HG02798 (cell line): ENCODE measurements at regions not wholly inside any gene's neighbourhood (a gene's known extent, or its start where the extent isn't known, plus 50 kb on each side); places are given as distances from the start of the nearest gene placed in this dataset.
A peak's percentile ranks its signal among the peaks of the same experiment; 100 is the strongest.
"Not testable (repeated sequence)": the region's sequence is repeated elsewhere in the genome, so short reads cannot be mapped to it uniquely, and the experiment has no call there.

Experiments used
- ATAC-seq: cut with Tn5 transposase; IDR thresholded peaks from one replicate; pipeline ENCODE4 v1.9.1; 2021; ENCODE audit warnings: mild to moderate bottlenecking; ENCODE audit not compliant: unreplicated experiment, poor library complexity

- not testable (repeated sequence) for ATAC-seq
Measured at GRCh38 chr7:112592565-112593263, 111.9 kb downstream of the LSMEM1 start.

DNA sequence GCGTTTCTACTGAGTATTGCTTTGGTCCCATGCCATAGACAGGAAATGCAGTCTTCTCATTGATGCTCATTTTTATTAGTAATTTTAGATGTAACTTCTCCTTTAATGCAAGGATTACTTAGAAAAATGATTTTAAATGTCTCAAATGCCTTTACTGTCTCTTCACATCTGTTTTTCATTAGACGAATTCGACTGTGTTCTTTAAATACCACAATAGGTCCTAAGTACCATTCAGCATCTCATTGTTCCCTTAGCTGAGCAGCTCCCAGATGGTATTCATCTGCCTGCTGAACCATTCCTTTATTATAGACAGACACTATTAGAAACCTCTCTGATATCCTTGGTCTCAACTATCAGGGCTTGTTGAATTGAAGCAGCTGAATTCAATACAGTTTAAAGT, 113.6 kb downstream of the LSMEM1 start:
- no peak for ATAC-seq

DNA sequence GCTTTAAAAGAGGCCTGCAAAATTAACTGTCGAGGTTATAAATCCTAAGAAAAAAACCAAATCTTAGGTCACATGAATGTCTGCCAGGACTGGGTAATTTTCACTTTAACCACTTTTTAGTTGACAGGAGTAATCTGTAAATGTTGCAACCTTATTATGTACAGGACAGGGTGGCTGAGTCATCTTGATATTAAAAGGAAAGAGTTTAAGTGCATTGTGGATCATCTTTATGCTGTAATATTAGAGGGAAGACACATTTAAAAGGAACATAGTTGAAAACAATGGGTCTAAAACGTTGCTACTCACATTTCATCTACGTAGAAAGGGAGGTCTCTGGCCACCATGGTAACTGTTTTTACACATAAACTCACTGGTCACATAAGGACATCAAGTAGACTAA, 115.5 kb downstream of the LSMEM1 start:
- ATAC-seq, result no peak

DNA sequence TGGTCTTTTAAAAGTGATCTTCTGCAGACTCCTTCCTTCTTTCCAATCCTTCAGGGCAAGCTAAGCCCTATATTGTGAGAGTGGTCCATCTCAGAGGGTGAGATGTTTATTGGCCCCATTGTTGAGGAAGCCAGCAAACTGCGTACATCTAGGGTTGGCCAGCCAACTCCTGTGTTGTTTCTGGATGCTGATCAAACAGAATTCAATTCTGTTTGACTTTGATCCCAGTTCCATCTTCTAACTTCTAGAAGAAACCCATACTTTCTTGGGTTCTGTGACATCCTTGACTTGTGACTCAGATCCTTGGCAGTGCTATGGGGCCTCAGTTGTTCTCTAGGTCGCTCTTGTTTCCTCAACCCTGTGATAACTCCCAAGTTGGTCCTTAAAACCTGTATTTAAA, 116.2 kb downstream of the LSMEM1 start:
- no peak for ATAC-seq

DNA sequence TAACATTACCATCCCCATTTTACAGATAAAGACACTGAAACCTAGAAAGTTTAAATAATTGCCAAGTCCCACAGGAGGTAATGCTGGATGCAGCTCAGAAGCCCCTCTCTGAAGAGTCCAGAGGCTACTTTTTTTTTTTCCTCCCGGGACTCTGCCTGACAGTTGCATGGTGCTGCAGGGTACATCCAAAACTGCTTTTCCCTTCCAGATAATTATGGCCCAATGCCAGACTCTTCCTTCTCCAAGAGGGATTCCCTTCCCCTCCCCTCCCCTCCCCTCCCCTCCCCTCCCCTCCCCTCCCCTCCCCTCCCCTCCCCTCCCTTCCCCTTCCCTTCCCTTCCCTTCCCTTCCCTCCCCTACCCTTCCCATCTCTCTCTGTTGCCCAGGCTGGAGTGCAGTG, 122.9 kb downstream of the LSMEM1 start:
- no peak for ATAC-seq

DNA sequence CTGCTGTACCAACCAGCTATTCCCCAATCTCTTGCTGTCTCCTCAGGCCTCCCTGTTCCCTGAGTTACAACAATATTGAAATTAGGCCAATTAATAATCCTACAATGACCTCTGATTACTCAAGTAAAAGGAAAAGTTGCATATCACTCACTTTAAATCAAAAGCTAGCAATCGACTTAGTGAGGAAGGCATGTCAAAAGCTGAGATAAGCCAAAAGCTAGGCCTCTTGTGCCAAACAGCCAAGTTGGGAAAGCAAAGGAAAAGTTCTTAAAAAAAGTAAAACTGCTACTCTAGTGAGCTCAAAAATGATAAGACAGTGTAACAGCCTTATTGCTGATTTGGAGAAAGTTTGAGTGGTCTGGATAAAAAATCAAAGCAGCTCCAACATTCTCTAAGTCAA, 129.8 kb downstream of the LSMEM1 start:
- ATAC-seq, result no peak

- ATAC-seq, result no peak
Measured at GRCh38 chr7:112615701-112616100, 134.9 kb downstream of the LSMEM1 start.

- ATAC-seq, result no peak
Measured at GRCh38 chr7:112616295-112616694, 135.5 kb downstream of the LSMEM1 start.

DNA sequence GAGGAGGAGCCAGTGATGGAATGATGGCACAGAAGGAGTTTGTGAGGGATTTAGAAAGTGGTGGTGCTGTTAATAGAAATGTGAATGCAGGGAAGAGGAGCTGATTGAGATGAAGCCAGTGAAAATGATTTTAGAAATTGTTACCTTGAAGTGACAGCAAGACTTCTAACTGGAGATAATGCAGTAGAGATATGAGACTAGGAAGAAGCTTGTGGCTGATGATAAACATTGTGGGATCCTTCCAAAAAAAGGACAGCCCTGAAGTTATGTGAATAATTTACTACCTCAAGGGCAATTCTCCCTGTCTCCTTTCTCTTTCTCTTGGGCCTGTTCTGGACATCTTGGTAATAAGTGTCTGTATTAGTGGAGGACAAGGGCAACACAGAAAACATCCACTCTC, 138.6 kb downstream of the LSMEM1 start:
- no peak for ATAC-seq

GRCh38 chr7:112622159-112622715, 141.4 kb downstream of the LSMEM1 start:
- no peak for ATAC-seq

DNA sequence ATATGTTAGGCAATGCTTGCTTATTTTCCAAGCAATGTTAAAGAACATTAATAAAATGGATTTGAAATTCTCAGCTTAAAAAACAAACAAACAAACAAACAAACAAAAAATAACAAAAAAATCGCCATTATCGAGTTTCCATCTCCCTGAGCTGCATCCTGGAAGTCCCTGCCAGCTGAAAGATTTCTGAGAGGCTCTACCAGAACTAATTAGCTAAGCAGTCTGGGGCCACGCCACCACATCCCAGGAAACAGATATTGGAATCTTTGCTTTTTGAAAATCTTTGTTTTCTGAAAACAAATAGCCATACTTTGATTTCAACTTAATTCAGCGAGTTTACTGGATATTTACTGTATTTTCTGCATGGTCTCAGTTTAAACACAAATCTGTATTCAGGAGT, 143.6 kb downstream of the LSMEM1 start:
- ATAC-seq, result no peak

GRCh38 chr7:112630565-112630964, 149.8 kb downstream of the LSMEM1 start:
- ATAC-seq, result no peak

- no peak for ATAC-seq
Measured at GRCh38 chr7:112634107-112634506, 153.3 kb downstream of the LSMEM1 start.

DNA sequence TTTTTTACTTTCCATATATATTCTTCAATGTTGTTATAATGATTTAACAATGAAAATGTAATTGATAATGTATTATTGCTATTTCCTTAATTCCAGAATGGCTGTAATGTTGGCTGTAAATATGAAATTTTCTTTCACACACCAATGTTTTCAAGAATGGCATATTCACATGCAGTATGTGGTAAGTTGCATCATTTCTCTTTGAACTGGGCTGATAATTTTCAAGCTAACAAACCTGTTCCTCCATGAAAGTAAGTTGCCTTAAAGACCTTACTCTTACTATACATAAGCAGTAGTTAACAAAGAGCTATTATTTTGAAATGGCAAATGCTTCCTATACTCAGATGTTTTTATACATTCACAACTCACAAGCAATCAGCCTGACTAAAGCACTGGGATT, 154.5 kb downstream of the TMEM168 start:
- no peak for ATAC-seq

GRCh38 chr7:112638675-112639400, 151.4 kb downstream of the TMEM168 start:
- peak; percentile 38 for ATAC-seq

- no peak for ATAC-seq
Measured at GRCh38 chr7:112640685-112641084, 149.5 kb downstream of the TMEM168 start.

DNA sequence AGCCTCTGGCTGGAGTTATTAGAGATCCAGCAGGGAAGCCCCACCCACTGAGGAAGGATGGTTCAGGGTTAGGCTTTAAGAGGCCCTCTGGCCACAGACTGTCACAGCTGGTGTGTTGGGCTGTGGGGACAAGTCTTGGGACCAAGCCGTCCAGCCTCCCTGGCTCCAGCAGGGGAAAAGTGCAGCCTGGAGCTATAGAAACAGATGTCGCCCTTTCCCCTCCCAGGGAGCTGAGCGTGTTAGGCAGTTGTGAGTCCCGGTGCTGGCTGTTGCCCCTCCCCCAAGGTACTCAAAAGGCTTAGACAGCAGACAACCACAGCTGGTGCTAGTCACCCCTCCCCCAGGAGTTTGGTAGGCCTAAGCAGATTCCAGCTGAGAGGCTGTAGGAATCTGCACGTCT, 143.4 kb downstream of the TMEM168 start:
- ATAC-seq, result no peak

- ATAC-seq, result no peak
Measured at GRCh38 chr7:112648781-112649180, 141.4 kb downstream of the TMEM168 start.

DNA sequence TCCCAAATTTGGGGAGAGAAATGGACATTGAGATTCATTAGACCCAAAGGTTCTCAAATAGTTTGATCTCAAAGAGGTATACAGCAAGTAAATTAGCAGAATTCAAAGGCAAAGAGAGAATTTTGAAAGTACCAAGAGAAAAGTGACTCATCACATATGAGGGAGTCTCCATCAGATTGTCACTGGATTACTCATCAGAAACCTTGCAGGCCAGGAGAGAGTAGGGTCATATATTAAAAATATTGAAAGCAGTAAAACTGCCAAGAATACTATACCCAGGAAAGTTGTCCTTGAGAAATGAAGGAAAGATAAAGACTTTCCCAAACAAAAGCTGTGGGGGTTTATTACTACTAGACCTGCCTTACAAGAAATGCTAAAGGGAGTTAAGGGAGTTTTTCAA, 140.6 kb downstream of the TMEM168 start:
- ATAC-seq, result no peak

GRCh38 chr7:112654322-112655216, 135.6 kb downstream of the TMEM168 start:
- ATAC-seq, result no peak

GRCh38 chr7:112665709-112666108, 124.5 kb downstream of the TMEM168 start:
- ATAC-seq, result no peak
